ENCODE measurements at regions not wholly inside any gene's neighbourhood (a gene's known extent, or its start where the extent isn't known, plus 50 kb on each side); places are given as distances from the start of the nearest gene placed in this dataset.

DNA sequence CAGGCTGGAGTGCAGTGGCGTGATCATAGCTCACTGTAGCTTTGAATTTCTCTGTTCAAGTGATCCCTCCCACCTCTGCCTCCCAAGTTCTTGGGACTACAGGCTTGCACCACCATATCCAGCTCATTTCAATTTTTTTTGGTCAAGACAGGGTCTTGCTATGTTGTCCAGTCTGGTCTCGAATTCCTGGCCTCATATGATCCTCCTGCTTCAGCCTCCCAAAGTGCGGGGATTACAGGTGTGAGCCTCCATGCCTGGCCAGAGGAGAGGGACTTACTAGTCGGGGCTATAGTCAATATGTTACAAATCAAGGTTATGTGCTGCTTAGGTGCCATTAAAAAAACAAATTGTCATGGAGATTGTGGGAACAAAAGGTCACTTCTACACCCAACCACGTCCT, 105.3 kb upstream of the GALNT17 start:
- WGBS (ENCODE audit: insufficient coverage, insufficient read length) = no CpG with 5 or more reads among the region's 5 CpGs

GRCh38 chr7:71034243-71034642, 97.7 kb upstream of the GALNT17 start:
- Histone ChIP-seq H3K9me3 (ENCODE audit: control insufficient read depth, insufficient read depth, low read length) (no peaks in the 10 kb centered on the region), H3K36me3 (ENCODE audit: control insufficient read depth, insufficient read depth, low read length) (no peaks in the 10 kb centered on the region), H3K27me3 (ENCODE audit: control insufficient read depth, insufficient read depth, low read length) (no peaks in the 10 kb centered on the region), H3K4me3 (ENCODE audit: low read length) (no peak overlapping the region), H3K4me1 (ENCODE audit: control insufficient read depth, insufficient read depth, low read length) (no peaks in the 10 kb centered on the region), H3K27ac (ENCODE audit: low read length) (no peak overlapping the region)
- WGBS (ENCODE audit: insufficient coverage, insufficient read length) = no CpG with 5 or more reads among the region's 2 CpGs
- no peak for DNase-seq (ENCODE audit: low read depth, low spot score)

More for the DNA sequence above, 105.3 kb upstream of the GALNT17 start:
- H3K4me1 ChIP-seq (ENCODE audit: control insufficient read depth, insufficient read depth, low read length) = no peaks in the 10 kb centered on the region
- no peak for DNase-seq (ENCODE audit: low read depth, low spot score)
- no peaks in the 10 kb centered on the region for H3K36me3 ChIP-seq (ENCODE audit: control insufficient read depth, insufficient read depth, low read length)
- H3K4me3 ChIP-seq (ENCODE audit: low read length) = no peak overlapping the region
- H3K27ac ChIP-seq (ENCODE audit: low read length) = no peak overlapping the region
- no peaks in the 10 kb centered on the region for H3K27me3 ChIP-seq (ENCODE audit: control insufficient read depth, insufficient read depth, low read length)
- no peaks in the 10 kb centered on the region for H3K9me3 ChIP-seq (ENCODE audit: control insufficient read depth, insufficient read depth, low read length)

- H3K9me3 ChIP-seq (ENCODE audit: control insufficient read depth, insufficient read depth, low read length) = no peaks in the 10 kb centered on the region
- no peak for DNase-seq (ENCODE audit: low read depth, low spot score)
- no peaks in the 10 kb centered on the region for H3K27me3 ChIP-seq (ENCODE audit: control insufficient read depth, insufficient read depth, low read length)
- no peak overlapping the region for H3K27ac ChIP-seq (ENCODE audit: low read length)
- no peaks in the 10 kb centered on the region for H3K4me1 ChIP-seq (ENCODE audit: control insufficient read depth, insufficient read depth, low read length)
- H3K36me3 ChIP-seq (ENCODE audit: control insufficient read depth, insufficient read depth, low read length) = no peaks in the 10 kb centered on the region
- no peak overlapping the region for H3K4me3 ChIP-seq (ENCODE audit: low read length)
- no CpG with 5 or more reads among the region's 5 CpGs for WGBS (ENCODE audit: insufficient coverage, insufficient read length)
Observed at GRCh38 chr7:71042591-71042990, 89.4 kb upstream of the GALNT17 start.

GRCh38 chr7:71050492-71050891, 81.5 kb upstream of the GALNT17 start:
- WGBS (ENCODE audit: insufficient coverage, insufficient read length) = no CpG with 5 or more reads among the region's 1 CpG
- Histone ChIP-seq H3K36me3 (ENCODE audit: control insufficient read depth, insufficient read depth, low read length) (no peaks in the 10 kb centered on the region), H3K9me3 (ENCODE audit: control insufficient read depth, insufficient read depth, low read length) (no peaks in the 10 kb centered on the region; the same call in 1 of the 2 replicates), H3K4me3 (ENCODE audit: low read length) (no peak overlapping the region), H3K27me3 (ENCODE audit: control insufficient read depth, insufficient read depth, low read length) (no peaks in the 10 kb centered on the region), H3K4me1 (ENCODE audit: control insufficient read depth, insufficient read depth, low read length) (no peaks in the 10 kb centered on the region), H3K27ac (ENCODE audit: low read length) (no peak overlapping the region)
- DNase-seq (ENCODE audit: low read depth, low spot score) = no peak

- WGBS (ENCODE audit: insufficient coverage, insufficient read length) = no CpG with 5 or more reads among the region's 2 CpGs
- DNase-seq (ENCODE audit: low read depth, low spot score) = no peak
- Histone ChIP-seq H3K27ac (ENCODE audit: low read length) (no peak overlapping the region), H3K36me3 (ENCODE audit: control insufficient read depth, insufficient read depth, low read length) (no peaks in the 10 kb centered on the region), H3K4me3 (ENCODE audit: low read length) (no peak overlapping the region), H3K4me1 (ENCODE audit: control insufficient read depth, insufficient read depth, low read length) (no peaks in the 10 kb centered on the region), H3K27me3 (ENCODE audit: control insufficient read depth, insufficient read depth, low read length) (no peaks in the 10 kb centered on the region), H3K9me3 (ENCODE audit: control insufficient read depth, insufficient read depth, low read length) (no peaks in the 10 kb centered on the region; the same call in 1 of the 2 replicates)
Observed at GRCh38 chr7:71055504-71055903, 76.4 kb upstream of the GALNT17 start.

DNA sequence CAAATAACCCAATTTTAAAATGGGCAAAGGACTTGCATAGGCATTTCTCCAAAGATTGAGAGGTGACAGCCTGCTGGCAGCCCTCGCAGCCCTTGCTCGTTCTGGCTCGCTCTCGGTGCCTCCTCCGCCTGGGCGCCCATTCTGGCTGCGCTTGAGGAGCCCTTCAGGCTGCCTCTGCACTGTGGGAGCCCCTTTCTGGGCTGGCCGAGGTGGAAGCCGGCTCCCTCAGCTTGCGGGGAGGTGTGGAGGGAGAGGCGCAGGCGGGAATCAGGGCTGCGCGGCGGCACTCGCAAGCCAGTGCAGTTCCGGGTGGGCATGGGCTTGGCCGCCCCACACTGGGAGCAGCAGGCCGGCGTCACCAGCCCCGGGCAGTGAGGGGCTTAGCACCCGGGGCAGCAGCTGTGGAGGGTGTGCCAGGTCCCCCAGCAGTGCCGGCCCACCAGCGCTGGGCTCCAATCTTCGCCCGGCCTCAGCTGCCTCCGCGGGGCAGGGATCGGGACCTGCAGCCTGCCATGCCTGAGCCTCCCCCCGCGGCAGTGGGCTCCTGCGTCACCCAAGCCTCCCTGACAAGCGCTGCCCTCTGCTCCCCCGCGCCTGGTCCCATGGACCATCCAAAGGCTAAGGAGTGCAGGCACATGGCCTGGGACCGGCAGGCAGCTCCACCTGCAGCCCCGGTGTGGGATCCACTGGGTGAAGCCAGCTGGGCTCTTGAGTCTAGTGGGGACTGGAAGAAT, 54.0 kb upstream of the GALNT17 start:
- no peaks in the 10 kb centered on the region for H3K4me1 ChIP-seq (ENCODE audit: control insufficient read depth, insufficient read depth, low read length)
- peaks cover 2% of the 10 kb centered on the region for H3K9me3 ChIP-seq (ENCODE audit: control insufficient read depth, insufficient read depth, low read length)
- H3K36me3 ChIP-seq (ENCODE audit: control insufficient read depth, insufficient read depth, low read length) = no peaks in the 10 kb centered on the region; the same call in 1 of the 2 replicates
- no peak overlapping the region for H3K27ac ChIP-seq (ENCODE audit: low read length)
- WGBS (ENCODE audit: insufficient coverage, insufficient read length) = no CpG with 5 or more reads among the region's 37 CpGs
- DNase-seq (ENCODE audit: low read depth, low spot score) = no peak
- no peaks in the 10 kb centered on the region for H3K27me3 ChIP-seq (ENCODE audit: control insufficient read depth, insufficient read depth, low read length)
- no peak overlapping the region for H3K4me3 ChIP-seq (ENCODE audit: low read length)

Data from iPS DF 6.9 (cell line).